ENCODE measurements at regions not wholly inside any gene's neighbourhood (a gene's known extent, or its start where the extent isn't known, plus 50 kb on each side); places are given as distances from the start of the nearest gene placed in this dataset.

DNA sequence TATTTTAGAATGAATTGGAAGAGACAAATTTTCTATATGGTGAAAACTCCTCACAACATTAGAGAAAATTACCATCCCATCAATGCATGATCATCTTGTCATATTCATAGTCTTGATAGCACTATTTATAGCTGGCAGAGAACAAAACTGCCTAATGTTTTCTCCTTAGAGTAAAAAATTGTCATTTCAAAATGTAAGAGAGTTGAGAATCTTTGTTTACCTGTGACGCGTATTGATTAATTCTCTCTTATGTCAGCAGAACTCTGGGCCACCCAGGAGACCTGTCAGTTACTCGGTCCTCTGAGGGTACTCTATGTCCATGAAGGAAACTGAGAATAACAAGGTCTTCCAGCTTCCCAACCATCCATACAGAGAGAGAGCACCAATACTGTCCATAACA, 381.4 kb upstream of the ZP4 start:
- no peaks in the 10 kb centered on the region for H3K36me3 ChIP-seq (ENCODE audit: insufficient read depth, low read length)
- H3K27me3 ChIP-seq (ENCODE audit: control insufficient read depth in 1 of 2, insufficient read depth in 2 of 2, low read length in 2 of 2), result no peaks in the 10 kb centered on the region
- H3K4me1 ChIP-seq (ENCODE audit: insufficient read depth, low read length), result no peaks in the 10 kb centered on the region
- no peak overlapping the region for H3K4me3 ChIP-seq (ENCODE audit: low read depth in 1 of 2, low read length in 2 of 2)
- H3K27ac ChIP-seq (ENCODE audit: low read depth, low read length), result no peak overlapping the region
- H3K9me3 ChIP-seq (ENCODE audit: low read length), result no peaks in the 10 kb centered on the region
- no peak overlapping the region for H3K9ac ChIP-seq (ENCODE audit: low read length)

DNA sequence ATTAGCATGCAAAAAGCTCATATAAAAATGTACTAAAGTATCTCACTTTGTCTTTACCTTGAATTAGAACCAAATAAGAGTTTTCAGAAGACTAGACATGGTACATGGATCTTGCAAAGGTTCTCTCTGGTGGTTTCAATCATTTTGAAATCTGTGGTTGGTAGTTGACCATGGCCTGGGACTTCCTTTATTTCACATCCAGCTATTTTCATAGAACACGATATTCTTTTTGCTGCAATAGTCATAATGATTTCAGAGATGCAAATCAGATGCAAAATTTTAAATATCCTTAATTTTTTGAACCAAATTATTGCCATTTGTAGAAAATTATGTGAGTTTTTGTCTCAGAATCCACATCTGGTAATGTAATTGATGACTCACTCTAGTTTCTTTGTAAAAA, 375.1 kb upstream of the ZP4 start:
- Histone ChIP-seq H3K27me3 (ENCODE audit: control insufficient read depth in 1 of 2, insufficient read depth in 2 of 2, low read length in 2 of 2) (no peaks in the 10 kb centered on the region), H3K4me3 (ENCODE audit: low read depth in 1 of 2, low read length in 2 of 2) (no peak overlapping the region), H3K36me3 (ENCODE audit: insufficient read depth, low read length) (no peaks in the 10 kb centered on the region), H3K4me1 (ENCODE audit: insufficient read depth, low read length) (no peaks in the 10 kb centered on the region), H3K9me3 (ENCODE audit: low read length) (no peaks in the 10 kb centered on the region), H3K9ac (ENCODE audit: low read length) (no peak overlapping the region), H3K27ac (ENCODE audit: low read depth, low read length) (no peak overlapping the region)

DNA sequence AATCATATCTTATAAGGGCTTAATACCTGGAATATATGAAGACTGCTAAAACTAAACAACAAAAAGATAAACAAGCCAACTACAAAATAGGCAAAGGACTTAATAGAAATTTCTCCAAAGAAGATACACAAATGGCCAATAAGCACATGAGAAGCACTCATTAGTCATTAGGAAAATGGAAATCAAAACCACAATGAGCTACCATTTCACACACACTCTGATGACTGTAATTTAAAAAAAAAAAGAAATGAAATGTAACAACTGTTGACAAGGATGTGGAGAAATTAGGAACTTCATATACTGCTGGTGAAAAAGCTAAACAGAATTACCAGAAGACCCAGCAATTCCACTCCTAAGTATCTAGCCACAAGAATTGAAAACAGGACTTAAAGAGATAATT, 374.2 kb upstream of the ZP4 start:
- H3K9ac ChIP-seq (ENCODE audit: low read length), result no peak overlapping the region

DNA sequence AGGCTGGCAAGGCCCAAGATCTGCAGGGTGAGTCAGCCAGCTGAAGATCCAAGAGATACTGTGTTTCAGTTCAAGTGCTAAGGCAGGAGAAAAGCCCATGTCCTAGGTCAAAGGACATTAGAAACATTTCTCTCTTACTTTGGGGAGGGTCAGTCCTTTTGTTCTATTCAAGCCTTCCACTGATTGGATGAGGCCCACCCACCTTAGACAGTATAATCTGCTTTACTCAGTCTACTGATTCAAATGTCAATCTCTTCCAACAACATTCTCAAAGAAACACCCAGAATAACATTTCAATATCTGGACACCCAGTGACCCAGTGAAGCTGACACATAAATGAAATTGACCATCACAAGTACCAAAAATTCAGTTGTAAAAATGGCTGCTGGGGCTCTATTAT, 367.8 kb upstream of the ZP4 start:
- Histone ChIP-seq H3K4me3 (ENCODE audit: low read depth in 1 of 2, low read length in 2 of 2) (no peak overlapping the region), H3K27me3 (ENCODE audit: control insufficient read depth in 1 of 2, insufficient read depth in 2 of 2, low read length in 2 of 2) (no peaks in the 10 kb centered on the region), H3K9ac (ENCODE audit: low read length) (no peak overlapping the region), H3K9me3 (ENCODE audit: low read length) (no peaks in the 10 kb centered on the region), H3K36me3 (ENCODE audit: insufficient read depth, low read length) (no peaks in the 10 kb centered on the region), H3K27ac (ENCODE audit: low read depth, low read length) (no peak overlapping the region), H3K4me1 (ENCODE audit: insufficient read depth, low read length) (no peaks in the 10 kb centered on the region)

More for the DNA sequence above, 374.2 kb upstream of the ZP4 start:
- no peaks in the 10 kb centered on the region for H3K27me3 ChIP-seq (ENCODE audit: control insufficient read depth in 1 of 2, insufficient read depth in 2 of 2, low read length in 2 of 2)
- no peak overlapping the region for H3K27ac ChIP-seq (ENCODE audit: low read depth, low read length)
- no peak overlapping the region for H3K4me3 ChIP-seq (ENCODE audit: low read depth in 1 of 2, low read length in 2 of 2)
- H3K36me3 ChIP-seq (ENCODE audit: insufficient read depth, low read length), result no peaks in the 10 kb centered on the region
- H3K9me3 ChIP-seq (ENCODE audit: low read length), result no peaks in the 10 kb centered on the region
- H3K4me1 ChIP-seq (ENCODE audit: insufficient read depth, low read length), result no peaks in the 10 kb centered on the region

DNA sequence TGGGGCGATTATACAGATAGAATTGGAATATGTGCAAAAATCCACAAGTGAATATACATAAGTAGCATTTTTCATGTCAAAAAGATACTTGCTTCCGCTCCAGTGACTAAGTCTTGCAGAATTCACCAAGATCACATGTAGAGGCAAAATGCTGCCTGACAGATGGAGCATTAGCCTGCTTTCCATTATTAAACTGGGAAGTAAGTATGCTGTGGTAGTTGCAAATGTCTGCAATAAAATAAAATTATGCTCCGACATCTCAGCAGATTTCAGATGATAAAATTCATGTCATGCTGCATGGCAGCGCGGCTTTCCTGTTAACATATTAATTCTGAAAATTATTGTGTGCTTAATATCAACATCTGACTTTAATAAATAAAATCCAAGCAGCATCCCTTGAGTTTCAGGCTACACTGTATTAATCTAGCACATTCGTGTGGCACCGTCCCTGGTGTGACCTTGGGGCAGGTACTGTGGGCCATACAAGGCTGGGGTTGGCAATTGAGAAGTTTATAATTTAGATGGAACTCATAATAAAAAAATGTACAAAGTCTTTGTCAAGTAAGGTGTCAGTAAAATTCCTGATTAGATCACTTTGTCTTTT, 366.4 kb upstream of the ZP4 start:
- Histone ChIP-seq H3K4me1 (ENCODE audit: insufficient read depth, low read length) (no peaks in the 10 kb centered on the region), H3K9ac (ENCODE audit: low read length) (no peak overlapping the region), H3K4me3 (ENCODE audit: low read depth in 1 of 2, low read length in 2 of 2) (no peak overlapping the region), H3K27ac (ENCODE audit: low read depth, low read length) (no peak overlapping the region), H3K9me3 (ENCODE audit: low read length) (no peaks in the 10 kb centered on the region), H3K27me3 (ENCODE audit: control insufficient read depth in 1 of 2, insufficient read depth in 2 of 2, low read length in 2 of 2) (no peaks in the 10 kb centered on the region), H3K36me3 (ENCODE audit: insufficient read depth, low read length) (no peaks in the 10 kb centered on the region)

DNA sequence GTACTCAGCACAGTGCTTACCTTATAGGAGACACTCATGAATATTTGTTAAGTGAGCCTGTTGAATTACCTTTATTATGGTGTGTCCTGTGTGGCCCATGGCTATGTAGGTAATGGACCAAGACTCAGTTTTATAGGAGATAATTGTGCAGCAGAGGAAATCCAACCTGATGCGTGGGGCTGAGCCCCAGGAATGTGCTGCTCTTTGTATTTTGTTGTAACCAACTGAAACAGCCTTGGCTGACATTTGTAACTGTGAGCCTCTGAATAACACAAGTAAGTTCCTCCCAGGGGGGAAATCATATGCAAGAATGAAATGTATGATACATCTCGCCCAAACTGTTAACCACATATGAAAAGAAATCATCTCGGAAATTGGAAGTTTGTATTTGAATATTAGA, 364.2 kb upstream of the ZP4 start:
- Histone ChIP-seq H3K27ac (ENCODE audit: low read depth, low read length) (no peak overlapping the region), H3K27me3 (ENCODE audit: control insufficient read depth in 1 of 2, insufficient read depth in 2 of 2, low read length in 2 of 2) (no peaks in the 10 kb centered on the region), H3K9ac (ENCODE audit: low read length) (no peak overlapping the region)

DNA sequence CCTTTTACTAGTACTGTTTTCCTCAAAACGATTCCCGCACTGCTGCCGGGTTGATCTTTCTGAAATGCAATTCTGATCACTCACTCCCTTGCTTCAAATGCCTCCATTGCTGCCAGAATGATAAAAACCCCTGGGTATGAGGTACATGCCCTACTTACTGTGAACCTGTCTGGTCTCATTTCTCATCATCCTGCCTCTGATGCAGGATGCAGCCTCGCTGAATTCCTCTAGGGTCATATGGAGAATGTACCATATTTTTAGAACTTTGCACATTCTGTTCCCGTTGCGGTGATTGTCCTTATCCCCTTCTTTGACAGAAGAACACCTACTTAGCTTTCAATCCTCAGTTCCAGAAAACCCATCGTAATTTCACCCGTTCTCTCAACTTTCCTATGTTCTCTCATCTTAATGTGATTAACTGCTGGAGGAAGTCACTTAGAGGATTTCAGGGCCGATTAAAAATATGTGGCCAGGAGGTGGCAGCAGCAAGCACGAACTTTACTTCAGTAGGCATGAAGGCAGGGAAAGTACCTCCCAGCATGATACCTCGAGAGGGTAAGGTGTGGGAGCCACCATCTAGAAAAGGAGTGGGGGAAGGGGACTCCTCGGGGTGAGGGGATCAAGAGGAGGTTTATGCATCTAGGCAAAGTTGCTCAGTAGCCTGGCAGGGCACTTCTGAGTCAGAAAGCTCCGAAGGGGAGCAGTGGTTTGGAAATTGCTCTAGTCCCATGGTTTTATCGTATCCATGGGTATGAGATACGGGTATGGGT, 361.5 kb upstream of the ZP4 start:
- H3K4me1 ChIP-seq (ENCODE audit: insufficient read depth, low read length), result no peaks in the 10 kb centered on the region
- no peaks in the 10 kb centered on the region for H3K9me3 ChIP-seq (ENCODE audit: low read length)
- no peaks in the 10 kb centered on the region for H3K27me3 ChIP-seq (ENCODE audit: control insufficient read depth in 1 of 2, insufficient read depth in 2 of 2, low read length in 2 of 2)
- H3K9ac ChIP-seq (ENCODE audit: low read length), result no peak overlapping the region
- H3K36me3 ChIP-seq (ENCODE audit: insufficient read depth, low read length), result no peaks in the 10 kb centered on the region
- H3K4me3 ChIP-seq (ENCODE audit: low read depth in 1 of 2, low read length in 2 of 2), result no peak overlapping the region
- H3K27ac ChIP-seq (ENCODE audit: low read depth, low read length), result no peak overlapping the region

More for the DNA sequence above, 364.2 kb upstream of the ZP4 start:
- H3K4me1 ChIP-seq (ENCODE audit: insufficient read depth, low read length), result no peaks in the 10 kb centered on the region
- no peaks in the 10 kb centered on the region for H3K36me3 ChIP-seq (ENCODE audit: insufficient read depth, low read length)
- H3K4me3 ChIP-seq (ENCODE audit: low read depth in 1 of 2, low read length in 2 of 2), result no peak overlapping the region
- no peaks in the 10 kb centered on the region for H3K9me3 ChIP-seq (ENCODE audit: low read length)

DNA sequence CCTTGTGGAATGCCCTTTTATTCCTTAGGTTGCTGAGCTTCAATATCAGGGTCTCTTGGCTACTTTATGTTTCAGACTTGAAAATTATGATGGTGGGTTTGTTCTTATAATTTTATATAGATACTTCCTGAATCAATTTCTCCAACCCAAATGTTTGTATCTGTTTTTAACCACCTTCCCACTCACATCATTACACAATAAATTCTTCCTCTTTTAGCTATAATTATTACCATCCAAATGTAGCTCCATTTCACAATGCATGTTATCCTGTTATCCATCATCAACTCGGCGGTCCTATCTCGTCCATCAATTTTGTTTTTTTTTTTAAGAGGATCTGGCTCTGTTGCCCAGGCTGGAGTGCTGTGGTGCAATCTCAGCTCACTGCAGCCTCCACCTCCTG, 357.6 kb upstream of the ZP4 start:
- Histone ChIP-seq H3K27me3 (ENCODE audit: control insufficient read depth in 1 of 2, insufficient read depth in 2 of 2, low read length in 2 of 2) (no peaks in the 10 kb centered on the region), H3K4me1 (ENCODE audit: insufficient read depth, low read length) (no peaks in the 10 kb centered on the region), H3K9me3 (ENCODE audit: low read length) (no peaks in the 10 kb centered on the region), H3K9ac (ENCODE audit: low read length) (no peak overlapping the region), H3K27ac (ENCODE audit: low read depth, low read length) (no peak overlapping the region), H3K36me3 (ENCODE audit: insufficient read depth, low read length) (no peaks in the 10 kb centered on the region), H3K4me3 (ENCODE audit: low read depth in 1 of 2, low read length in 2 of 2) (no peak overlapping the region)

DNA sequence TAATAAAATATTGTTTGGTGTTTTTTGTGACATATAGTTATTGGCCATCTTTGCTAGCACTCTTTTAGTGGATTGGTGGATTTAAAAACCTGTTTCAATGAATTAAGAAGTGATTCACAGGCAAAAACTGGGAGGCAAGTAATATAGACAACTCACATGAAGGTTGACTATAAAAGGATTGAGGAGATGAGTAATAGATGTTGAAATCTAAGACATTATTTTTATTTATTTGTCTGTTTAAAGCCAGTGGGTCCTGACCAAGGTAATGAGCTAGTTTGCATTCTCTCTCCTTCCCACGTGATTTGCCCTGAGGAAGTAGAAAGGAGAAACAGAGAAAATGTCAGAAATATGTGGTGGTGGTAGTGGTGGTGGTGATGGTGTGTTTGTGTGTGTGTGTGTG, 351.5 kb upstream of the ZP4 start:
- Histone ChIP-seq H3K4me1 (ENCODE audit: insufficient read depth, low read length) (no peaks in the 10 kb centered on the region), H3K9ac (ENCODE audit: low read length) (no peak overlapping the region), H3K27ac (ENCODE audit: low read depth, low read length) (no peak overlapping the region), H3K9me3 (ENCODE audit: low read length) (no peaks in the 10 kb centered on the region), H3K36me3 (ENCODE audit: insufficient read depth, low read length) (no peaks in the 10 kb centered on the region), H3K4me3 (ENCODE audit: low read depth in 1 of 2, low read length in 2 of 2) (no peak overlapping the region), H3K27me3 (ENCODE audit: control insufficient read depth in 1 of 2, insufficient read depth in 2 of 2, low read length in 2 of 2) (no peaks in the 10 kb centered on the region)

DNA sequence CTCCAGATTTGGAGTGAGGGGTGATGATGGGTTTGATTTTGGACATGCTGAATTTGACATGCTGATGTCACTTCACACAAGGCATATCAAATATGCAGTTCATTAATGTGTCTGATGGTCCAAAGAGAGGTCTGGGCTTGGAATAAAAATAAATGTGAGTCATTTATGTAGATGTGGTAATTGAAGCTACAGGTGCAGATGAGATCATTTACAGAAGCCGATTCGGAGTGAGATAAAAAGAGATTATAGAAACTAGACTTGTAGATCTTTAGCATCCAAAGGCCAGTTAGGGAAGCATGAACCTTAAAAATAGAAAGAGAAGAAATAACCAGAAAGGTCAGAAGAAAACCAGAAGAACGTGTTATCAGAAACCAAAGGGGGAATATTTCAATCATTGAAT, 350.9 kb upstream of the ZP4 start:
- Histone ChIP-seq H3K9ac (ENCODE audit: low read length) (no peak overlapping the region), H3K4me1 (ENCODE audit: insufficient read depth, low read length) (no peaks in the 10 kb centered on the region), H3K27ac (ENCODE audit: low read depth, low read length) (no peak overlapping the region), H3K4me3 (ENCODE audit: low read depth in 1 of 2, low read length in 2 of 2) (no peak overlapping the region), H3K9me3 (ENCODE audit: low read length) (no peaks in the 10 kb centered on the region), H3K36me3 (ENCODE audit: insufficient read depth, low read length) (no peaks in the 10 kb centered on the region), H3K27me3 (ENCODE audit: control insufficient read depth in 1 of 2, insufficient read depth in 2 of 2, low read length in 2 of 2) (no peaks in the 10 kb centered on the region)

DNA sequence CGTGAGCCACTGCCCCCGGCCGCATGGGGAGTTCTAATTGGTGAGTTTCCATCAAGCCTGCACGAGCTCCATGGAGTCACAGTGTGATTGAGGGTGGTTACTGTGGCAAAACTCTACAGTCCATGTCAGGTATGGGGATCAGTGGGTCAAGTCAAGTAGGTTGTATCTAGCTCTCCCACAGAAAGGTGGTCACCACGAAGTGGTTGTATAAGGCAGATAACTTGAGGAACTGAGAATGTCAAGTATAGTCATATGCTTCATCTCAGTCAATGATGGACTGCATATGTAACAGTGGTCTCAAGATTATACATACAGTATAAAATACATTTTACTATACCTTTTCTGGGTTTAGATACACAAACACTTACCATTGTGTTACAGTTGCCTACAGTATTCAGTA, 348.6 kb upstream of the ZP4 start:
- H3K36me3 ChIP-seq (ENCODE audit: insufficient read depth, low read length), result no peaks in the 10 kb centered on the region
- no peaks in the 10 kb centered on the region for H3K4me1 ChIP-seq (ENCODE audit: insufficient read depth, low read length)
- H3K27ac ChIP-seq (ENCODE audit: low read depth, low read length), result no peak overlapping the region
- H3K27me3 ChIP-seq (ENCODE audit: control insufficient read depth in 1 of 2, insufficient read depth in 2 of 2, low read length in 2 of 2), result no peaks in the 10 kb centered on the region
- no peak overlapping the region for H3K4me3 ChIP-seq (ENCODE audit: low read depth in 1 of 2, low read length in 2 of 2)
- no peaks in the 10 kb centered on the region for H3K9me3 ChIP-seq (ENCODE audit: low read length)
- H3K9ac ChIP-seq (ENCODE audit: low read length), result no peak overlapping the region

DNA sequence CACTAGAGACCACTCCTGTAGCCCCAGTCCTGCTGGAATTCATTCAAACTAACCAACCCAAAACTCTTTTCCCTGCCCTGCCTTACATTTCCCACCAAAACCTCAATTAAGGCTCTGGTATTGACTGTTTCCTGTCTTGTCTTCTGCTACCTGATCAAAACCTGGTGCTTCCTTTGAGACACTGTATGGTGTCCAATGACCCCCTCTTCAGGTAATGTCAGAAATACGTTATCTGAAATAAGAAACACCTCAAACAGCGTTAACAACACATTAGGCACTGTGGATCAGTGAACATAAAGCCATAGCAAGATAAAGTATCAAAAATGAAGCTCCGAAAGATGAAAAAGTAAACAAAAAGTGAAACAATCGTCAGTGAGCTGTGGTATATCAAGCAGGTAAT, 343.2 kb upstream of the ZP4 start:
- Histone ChIP-seq H3K9ac (ENCODE audit: low read length) (no peak overlapping the region), H3K27ac (ENCODE audit: low read depth, low read length) (no peak overlapping the region), H3K4me3 (ENCODE audit: low read depth in 1 of 2, low read length in 2 of 2) (no peak overlapping the region), H3K27me3 (ENCODE audit: control insufficient read depth in 1 of 2, insufficient read depth in 2 of 2, low read length in 2 of 2) (no peaks in the 10 kb centered on the region), H3K4me1 (ENCODE audit: insufficient read depth, low read length) (peaks cover 8% of the 10 kb centered on the region), H3K9me3 (ENCODE audit: low read length) (no peaks in the 10 kb centered on the region), H3K36me3 (ENCODE audit: insufficient read depth, low read length) (no peaks in the 10 kb centered on the region)
